GM12864 (cell line): ENCODE measurements at regions not wholly inside any gene's neighbourhood (a gene's known extent, or its start where the extent isn't known, plus 50 kb on each side); places are given as distances from the start of the nearest gene placed in this dataset.

Experiments
- DNase-seq: peaks from one replicate; pipeline ENCODE4 v3.0.0-alpha.2; 2011; ENCODE audit warnings: low read depth
- H3K4me3 ChIP-seq: 2 replicates; pipeline ENCODE4 v1.5.1; 2011; ENCODE audit warnings: mild to moderate bottlenecking, low read depth, low read length, control low read depth
- TF ChIP-seq, protein P1 (sequence below): IDR thresholded peaks from 2 replicates; pipeline ENCODE4 v1.5.1; 2011; ENCODE audit warnings: low read depth, mild to moderate bottlenecking, moderate library complexity, low read length, control low read depth, inconsistent platforms; ENCODE audit errors: missing control alignments

DNA sequence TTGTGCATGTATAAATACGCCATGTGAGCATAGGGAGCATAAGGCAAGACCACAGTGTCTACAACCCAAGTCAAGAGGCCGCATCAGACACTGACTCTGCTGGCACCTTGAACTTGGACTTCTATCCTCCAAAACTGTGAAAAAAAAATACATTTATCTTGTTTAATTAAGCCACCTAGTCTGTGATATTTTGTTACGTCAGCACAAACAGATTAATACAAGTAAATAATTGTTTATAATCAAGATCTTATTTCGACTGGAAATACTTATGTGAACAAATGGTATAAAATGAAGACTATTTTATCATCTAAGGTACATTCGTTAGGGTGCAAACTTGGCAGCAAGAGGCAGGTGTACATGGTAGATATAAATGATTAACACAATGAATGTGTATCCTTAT lies 599.3 kb upstream of the LRRC4C start:
- H3K4me3 ChIP-seq = no peak overlapping the region
- TF ChIP-seq, protein P1, sequence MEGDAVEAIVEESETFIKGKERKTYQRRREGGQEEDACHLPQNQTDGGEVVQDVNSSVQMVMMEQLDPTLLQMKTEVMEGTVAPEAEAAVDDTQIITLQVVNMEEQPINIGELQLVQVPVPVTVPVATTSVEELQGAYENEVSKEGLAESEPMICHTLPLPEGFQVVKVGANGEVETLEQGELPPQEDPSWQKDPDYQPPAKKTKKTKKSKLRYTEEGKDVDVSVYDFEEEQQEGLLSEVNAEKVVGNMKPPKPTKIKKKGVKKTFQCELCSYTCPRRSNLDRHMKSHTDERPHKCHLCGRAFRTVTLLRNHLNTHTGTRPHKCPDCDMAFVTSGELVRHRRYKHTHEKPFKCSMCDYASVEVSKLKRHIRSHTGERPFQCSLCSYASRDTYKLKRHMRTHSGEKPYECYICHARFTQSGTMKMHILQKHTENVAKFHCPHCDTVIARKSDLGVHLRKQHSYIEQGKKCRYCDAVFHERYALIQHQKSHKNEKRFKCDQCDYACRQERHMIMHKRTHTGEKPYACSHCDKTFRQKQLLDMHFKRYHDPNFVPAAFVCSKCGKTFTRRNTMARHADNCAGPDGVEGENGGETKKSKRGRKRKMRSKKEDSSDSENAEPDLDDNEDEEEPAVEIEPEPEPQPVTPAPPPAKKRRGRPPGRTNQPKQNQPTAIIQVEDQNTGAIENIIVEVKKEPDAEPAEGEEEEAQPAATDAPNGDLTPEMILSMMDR = no peak
- no peak for DNase-seq

DNA sequence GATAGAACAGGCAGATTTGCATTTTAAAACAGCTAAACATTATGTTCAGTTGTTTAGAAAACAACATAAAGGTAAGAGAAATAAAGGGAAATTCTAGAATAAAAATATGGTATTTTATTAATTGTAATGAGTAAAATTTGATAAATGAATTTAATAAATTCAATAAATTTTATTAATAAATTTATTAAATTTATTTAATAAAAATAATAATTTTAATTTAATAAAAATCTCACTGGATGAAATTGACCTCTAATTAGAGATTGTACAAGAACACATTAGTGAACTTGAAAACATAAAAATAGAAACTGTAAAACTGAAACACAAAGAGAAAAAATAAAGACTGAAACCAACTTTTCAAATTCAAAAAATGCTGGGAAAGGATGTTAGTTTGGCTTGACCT lies 605.7 kb upstream of the LRRC4C start:
- TF ChIP-seq, protein P1 = no peak
- no peak for DNase-seq
- no peak overlapping the region for H3K4me3 ChIP-seq

DNA sequence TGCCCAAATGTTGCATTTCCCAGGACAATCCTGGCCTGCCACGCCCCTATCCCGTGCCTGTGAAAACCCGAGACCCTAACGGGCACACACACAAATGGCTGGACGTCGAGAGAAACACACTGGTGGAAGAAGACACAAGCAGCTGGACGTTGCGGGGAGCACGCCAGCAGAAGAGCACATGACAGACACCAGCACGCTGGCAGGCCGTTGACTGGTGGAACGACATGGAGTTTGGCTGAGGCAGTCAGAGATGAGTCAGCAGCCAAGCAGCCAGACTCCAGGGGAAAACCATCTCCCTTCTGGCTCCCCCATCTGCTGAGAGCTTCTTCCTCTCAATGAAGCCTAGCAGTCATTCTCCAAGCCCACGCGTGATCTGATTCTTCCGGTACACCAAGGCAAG lies 606.7 kb upstream of the LRRC4C start:
- TF ChIP-seq, protein P1 = no peak
- DNase-seq = no peak
- H3K4me3 ChIP-seq = no peak overlapping the region

DNA sequence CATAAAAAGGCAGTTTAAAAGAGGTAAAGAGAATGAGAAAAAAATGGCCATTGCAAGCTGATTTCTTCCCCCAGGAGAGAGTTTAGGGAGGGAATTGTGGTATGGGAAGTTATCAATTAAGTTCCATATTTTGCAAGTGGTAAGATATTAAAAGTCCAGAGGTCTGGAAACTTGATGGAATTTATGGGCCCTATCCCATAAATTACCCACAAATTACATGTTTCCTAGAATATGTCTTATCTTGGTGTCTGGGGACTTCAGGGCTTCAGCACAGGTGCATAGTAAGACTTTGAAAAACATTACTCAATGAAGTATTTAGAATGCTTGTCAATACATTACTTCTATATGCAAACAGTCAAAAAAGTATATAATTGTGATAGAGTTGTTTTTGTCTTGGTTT lies 614.9 kb upstream of the LRRC4C start:
- DNase-seq = no peak
- no peak overlapping the region for H3K4me3 ChIP-seq
- TF ChIP-seq, protein P1 = no peak

DNA sequence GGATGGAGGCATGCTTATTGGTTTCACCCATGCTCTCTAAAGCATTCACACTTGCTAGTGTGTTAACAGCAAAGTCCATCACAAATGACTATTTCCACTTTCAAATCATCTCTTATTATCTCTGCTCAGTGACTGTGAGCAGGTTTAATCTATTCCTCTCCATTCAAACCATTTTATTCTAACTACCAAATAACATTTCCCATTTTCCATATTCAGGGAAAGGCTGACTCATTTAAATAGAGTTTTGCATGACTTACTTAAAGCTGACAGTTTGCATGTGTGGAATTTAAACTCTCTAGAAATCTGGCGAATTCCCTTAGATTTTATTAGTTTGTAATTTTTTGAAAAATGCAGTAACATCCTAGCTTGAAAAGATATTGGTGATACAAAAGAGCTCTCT lies 615.7 kb upstream of the LRRC4C start:
- DNase-seq = no peak
- H3K4me3 ChIP-seq = no peak overlapping the region
- TF ChIP-seq, protein P1 = no peak

DNA sequence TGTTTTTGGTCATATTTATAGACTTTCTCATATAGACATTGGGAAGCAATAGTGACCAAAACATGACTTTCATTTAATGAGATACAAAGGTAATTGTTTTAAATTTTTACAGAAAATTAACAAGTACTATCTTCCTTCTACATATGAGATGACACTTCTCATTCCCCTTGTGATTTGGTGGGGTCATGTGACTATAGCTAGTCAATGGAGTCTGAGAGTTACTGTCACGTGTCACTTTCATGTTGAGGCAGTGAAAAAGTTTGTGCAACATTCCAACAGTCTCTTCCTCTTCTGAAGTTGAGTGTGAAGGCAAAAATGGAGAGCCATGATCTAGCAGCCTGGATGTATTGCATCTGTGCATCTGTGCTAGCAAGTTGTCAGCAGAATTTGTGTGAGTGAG lies 618.3 kb upstream of the LRRC4C start:
- DNase-seq = no peak
- H3K4me3 ChIP-seq = no peak overlapping the region
- TF ChIP-seq, protein P1 = no peak

DNA sequence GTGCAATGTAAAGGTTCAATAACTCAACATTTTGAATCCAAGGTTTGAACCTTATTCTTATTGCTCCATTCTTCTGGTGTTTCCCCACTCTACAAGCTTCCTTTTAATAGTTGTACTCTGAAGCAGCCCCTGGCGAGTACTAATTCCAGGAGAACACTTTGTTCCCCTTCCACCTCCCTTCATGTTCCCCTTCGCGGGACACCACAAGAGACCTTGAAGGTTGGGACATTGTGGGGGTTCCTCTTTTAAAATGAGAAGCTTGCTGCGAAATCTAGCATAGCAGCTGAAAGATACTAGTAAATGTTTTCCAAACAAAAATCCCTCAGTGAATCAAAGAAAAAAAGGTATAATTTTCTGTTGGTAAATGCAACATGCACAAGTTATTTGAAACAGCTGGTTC lies 626.3 kb upstream of the LRRC4C start:
- no peak overlapping the region for H3K4me3 ChIP-seq
- no peak for DNase-seq

More for the DNA sequence above, 626.3 kb upstream of the LRRC4C start:
- TF ChIP-seq, protein P1 = no peak
